ENCODE measurements at regions not wholly inside any gene's neighbourhood (a gene's known extent, or its start where the extent isn't known, plus 50 kb on each side); places are given as distances from the start of the nearest gene placed in this dataset.

DNA sequence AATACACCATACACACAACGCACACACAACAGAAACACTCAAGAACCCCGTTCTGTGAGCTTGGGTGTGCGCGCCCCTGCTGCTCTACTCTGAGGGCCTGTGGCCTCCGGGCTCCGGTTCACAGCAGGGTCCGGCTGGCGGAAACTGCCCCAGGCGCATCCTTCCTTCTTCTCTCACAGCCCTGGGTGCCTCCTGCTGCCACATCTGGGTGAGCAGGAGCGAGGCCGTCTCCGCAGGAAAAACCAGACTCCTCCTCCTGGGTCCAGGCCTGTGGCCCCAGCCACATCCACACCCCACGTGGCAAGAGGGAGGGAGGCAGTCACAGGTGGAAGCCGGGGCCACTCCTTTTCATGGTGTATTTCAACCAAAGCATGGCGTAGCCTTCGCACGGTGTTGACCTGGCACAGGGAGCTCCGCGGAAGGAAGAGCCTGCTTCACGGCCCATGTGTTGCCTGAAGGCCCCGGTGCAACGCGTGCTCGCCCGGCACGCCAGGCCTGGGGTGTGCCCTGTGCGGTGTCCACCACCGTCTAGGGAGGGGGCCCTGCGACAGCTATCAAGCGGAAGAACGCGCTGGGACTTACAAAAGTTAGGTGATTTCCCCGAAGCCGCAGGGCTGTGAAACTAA, 1502.7 kb downstream of the TBC1D22A start:
- no peaks in the 10 kb centered on the region for H3K36me3 ChIP-seq (ENCODE audit: control insufficient read depth in 1 of 2, insufficient read depth in 2 of 2, low read length in 2 of 2)
- H3K27me3 ChIP-seq (ENCODE audit: low read depth, low read length) = no peaks in the 10 kb centered on the region
- H3K4me1 ChIP-seq (ENCODE audit: control insufficient read depth in 1 of 2, insufficient read depth in 2 of 2, low read length in 2 of 2) = no peaks in the 10 kb centered on the region
- H3K4me3 ChIP-seq (ENCODE audit: low read depth in 1 of 2, low read length in 2 of 2) = no peak overlapping the region
- H3K9me3 ChIP-seq (ENCODE audit: control insufficient read depth in 1 of 2, low read length in 2 of 2) = no peaks in the 10 kb centered on the region
- H3K27ac ChIP-seq (ENCODE audit: low read length) = no peak overlapping the region

DNA sequence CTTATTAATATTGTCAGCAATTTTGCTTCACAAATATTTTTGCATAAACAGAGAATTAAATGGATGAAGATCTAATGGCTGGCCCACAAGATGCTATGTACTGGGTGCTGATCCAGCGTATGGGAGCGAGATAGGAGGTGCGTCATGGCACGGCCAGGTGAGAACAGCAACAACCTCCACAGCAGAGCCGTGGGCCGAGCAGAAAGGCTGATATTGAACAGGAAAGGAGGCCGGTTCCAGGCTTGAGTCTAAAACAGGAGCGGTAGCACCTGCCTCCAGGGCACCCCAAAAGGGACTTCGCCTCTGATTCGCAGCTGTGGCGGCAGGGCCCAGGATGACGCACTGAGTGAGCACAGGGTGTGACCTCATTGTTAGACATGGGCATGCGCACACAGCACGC, 1502.1 kb downstream of the TBC1D22A start:
- Histone ChIP-seq H3K27me3 (ENCODE audit: low read depth, low read length) (no peaks in the 10 kb centered on the region), H3K4me3 (ENCODE audit: low read depth in 1 of 2, low read length in 2 of 2) (no peak overlapping the region)

DNA sequence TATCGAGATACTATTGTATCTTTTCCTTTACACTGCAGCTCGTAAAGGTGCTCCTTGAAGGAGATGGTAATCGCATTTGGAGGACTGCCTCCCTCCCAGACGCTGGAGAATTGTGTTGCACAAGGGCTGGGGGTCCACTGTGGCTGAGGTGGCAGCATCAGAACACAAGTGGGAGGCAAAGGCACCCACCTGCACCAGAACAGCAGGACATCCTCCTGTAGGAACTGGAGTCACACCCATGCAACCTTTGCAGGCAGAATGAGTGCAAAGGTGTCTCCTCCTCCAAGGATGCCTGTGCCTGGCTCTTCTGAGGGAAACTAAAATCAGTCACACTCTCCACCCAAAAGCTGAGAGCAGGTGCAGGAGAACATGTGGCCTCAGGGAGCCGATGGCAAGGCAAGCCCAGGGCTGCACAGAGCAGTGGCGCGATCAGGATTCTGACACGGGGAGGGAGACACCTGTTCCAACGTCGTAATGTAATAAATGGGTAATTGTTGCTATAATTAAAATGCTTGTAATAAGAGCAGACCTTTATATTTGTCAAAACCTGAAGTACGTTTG, 1501.4 kb downstream of the TBC1D22A start:
- no peaks in the 10 kb centered on the region for H3K27me3 ChIP-seq (ENCODE audit: low read depth, low read length)
- H3K9me3 ChIP-seq (ENCODE audit: control insufficient read depth in 1 of 2, low read length in 2 of 2) = no peaks in the 10 kb centered on the region
- no peaks in the 10 kb centered on the region for H3K4me1 ChIP-seq (ENCODE audit: control insufficient read depth in 1 of 2, insufficient read depth in 2 of 2, low read length in 2 of 2)
- H3K36me3 ChIP-seq (ENCODE audit: control insufficient read depth in 1 of 2, insufficient read depth in 2 of 2, low read length in 2 of 2) = no peaks in the 10 kb centered on the region
- H3K27ac ChIP-seq (ENCODE audit: low read length) = no peak overlapping the region
- no peak overlapping the region for H3K4me3 ChIP-seq (ENCODE audit: low read depth in 1 of 2, low read length in 2 of 2)

More for the DNA sequence above, 1502.1 kb downstream of the TBC1D22A start:
- Histone ChIP-seq H3K27ac (ENCODE audit: low read length) (no peak overlapping the region), H3K36me3 (ENCODE audit: control insufficient read depth in 1 of 2, insufficient read depth in 2 of 2, low read length in 2 of 2) (no peaks in the 10 kb centered on the region), H3K9me3 (ENCODE audit: control insufficient read depth in 1 of 2, low read length in 2 of 2) (no peaks in the 10 kb centered on the region), H3K4me1 (ENCODE audit: control insufficient read depth in 1 of 2, insufficient read depth in 2 of 2, low read length in 2 of 2) (no peaks in the 10 kb centered on the region)

DNA sequence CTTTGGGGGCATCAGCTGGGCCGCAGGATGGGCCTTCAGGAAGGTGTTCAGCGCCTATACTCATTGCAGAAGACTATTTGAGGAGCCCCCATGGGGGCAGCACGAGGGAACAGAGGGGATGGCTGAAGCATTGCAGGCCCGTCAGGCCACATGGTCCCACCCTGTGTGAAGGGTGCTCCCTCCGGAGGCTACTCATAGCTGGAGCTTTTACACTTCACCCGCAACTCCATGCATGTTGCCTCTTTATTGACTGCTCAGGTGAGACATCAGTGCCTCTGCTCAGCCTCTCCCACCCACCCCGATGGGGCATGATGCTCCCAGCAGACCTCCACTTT, 1500.9 kb downstream of the TBC1D22A start:
- no peak overlapping the region for H3K27ac ChIP-seq (ENCODE audit: low read length)
- H3K27me3 ChIP-seq (ENCODE audit: low read depth, low read length) = no peaks in the 10 kb centered on the region

DNA sequence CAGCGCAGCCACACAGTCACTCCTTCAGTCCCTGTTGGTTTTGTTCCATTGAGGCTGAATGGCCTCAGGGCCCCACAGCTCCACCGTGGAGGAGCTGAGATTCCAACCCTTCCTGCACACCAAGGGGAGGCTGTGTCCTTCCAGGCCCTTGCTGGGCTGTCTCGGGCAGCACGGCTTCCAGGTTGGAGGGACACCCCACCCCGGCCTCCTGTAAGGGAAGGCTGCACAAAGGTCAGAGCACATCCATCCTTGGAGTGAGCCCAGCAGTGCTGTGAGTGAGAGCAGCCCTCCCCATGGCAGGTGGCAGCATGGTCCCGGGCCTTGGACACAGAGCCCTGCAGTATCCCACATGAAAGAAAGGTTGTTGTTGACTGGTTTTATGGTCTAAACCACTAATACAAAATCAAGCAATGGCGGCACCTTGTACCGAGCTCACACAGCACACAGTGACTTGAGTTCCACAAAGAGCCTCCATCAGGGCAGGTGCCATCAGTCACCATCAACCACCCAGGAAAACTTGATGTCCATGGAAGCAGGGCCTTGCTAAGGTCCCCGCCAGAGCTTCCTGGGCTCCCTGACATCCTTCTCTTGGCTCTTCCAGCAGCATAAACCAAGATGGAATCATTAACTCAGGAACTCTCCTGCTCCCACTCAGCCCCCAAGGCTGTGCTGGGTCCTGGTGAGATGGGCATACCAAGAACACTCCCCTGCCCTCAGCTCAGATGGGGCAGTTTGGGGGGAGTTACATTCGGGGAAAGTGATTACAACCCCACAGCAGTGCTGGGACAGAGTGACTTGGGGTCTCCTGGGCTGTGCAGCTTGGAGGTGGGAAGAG, 1500.4 kb downstream of the TBC1D22A start:
- Histone ChIP-seq H3K27me3 (ENCODE audit: low read depth, low read length) (no peaks in the 10 kb centered on the region), H3K4me3 (ENCODE audit: low read depth in 1 of 2, low read length in 2 of 2) (no peak overlapping the region), H3K4me1 (ENCODE audit: control insufficient read depth in 1 of 2, insufficient read depth in 2 of 2, low read length in 2 of 2) (no peaks in the 10 kb centered on the region), H3K27ac (ENCODE audit: low read length) (no peak overlapping the region), H3K36me3 (ENCODE audit: control insufficient read depth in 1 of 2, insufficient read depth in 2 of 2, low read length in 2 of 2) (no peaks in the 10 kb centered on the region), H3K9me3 (ENCODE audit: control insufficient read depth in 1 of 2, low read length in 2 of 2) (no peaks in the 10 kb centered on the region)

More for the DNA sequence above, 1500.9 kb downstream of the TBC1D22A start:
- no peak overlapping the region for H3K4me3 ChIP-seq (ENCODE audit: low read depth in 1 of 2, low read length in 2 of 2)
- H3K4me1 ChIP-seq (ENCODE audit: control insufficient read depth in 1 of 2, insufficient read depth in 2 of 2, low read length in 2 of 2) = no peaks in the 10 kb centered on the region
- H3K36me3 ChIP-seq (ENCODE audit: control insufficient read depth in 1 of 2, insufficient read depth in 2 of 2, low read length in 2 of 2) = no peaks in the 10 kb centered on the region
- no peaks in the 10 kb centered on the region for H3K9me3 ChIP-seq (ENCODE audit: control insufficient read depth in 1 of 2, low read length in 2 of 2)

DNA sequence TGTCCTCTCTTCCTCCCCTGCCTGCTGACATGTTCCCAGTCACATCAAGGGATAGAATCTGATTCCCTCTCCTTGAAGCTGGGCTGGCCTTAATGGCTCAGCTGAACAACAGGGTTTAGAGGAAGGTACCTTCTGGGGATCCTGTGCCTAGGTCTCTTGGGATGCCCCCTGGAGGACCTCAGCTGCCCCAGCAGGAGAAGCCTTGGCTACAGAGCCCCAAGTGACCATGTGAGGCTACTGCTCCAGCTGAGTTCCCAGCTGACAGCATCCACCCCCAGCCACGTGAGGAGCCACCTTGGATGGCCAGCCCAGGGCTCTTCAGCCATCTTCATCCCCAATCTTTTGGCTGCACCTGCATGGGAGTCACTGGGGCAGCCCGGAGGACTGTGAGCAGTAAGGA, 1499.3 kb downstream of the TBC1D22A start:
- H3K4me3 ChIP-seq (ENCODE audit: low read depth in 1 of 2, low read length in 2 of 2) = no peak overlapping the region
- H3K27me3 ChIP-seq (ENCODE audit: low read depth, low read length) = no peaks in the 10 kb centered on the region
- no peaks in the 10 kb centered on the region for H3K4me1 ChIP-seq (ENCODE audit: control insufficient read depth in 1 of 2, insufficient read depth in 2 of 2, low read length in 2 of 2)
- no peaks in the 10 kb centered on the region for H3K36me3 ChIP-seq (ENCODE audit: control insufficient read depth in 1 of 2, insufficient read depth in 2 of 2, low read length in 2 of 2)
- H3K27ac ChIP-seq (ENCODE audit: low read length) = no peak overlapping the region
- no peaks in the 10 kb centered on the region for H3K9me3 ChIP-seq (ENCODE audit: control insufficient read depth in 1 of 2, low read length in 2 of 2)

DNA sequence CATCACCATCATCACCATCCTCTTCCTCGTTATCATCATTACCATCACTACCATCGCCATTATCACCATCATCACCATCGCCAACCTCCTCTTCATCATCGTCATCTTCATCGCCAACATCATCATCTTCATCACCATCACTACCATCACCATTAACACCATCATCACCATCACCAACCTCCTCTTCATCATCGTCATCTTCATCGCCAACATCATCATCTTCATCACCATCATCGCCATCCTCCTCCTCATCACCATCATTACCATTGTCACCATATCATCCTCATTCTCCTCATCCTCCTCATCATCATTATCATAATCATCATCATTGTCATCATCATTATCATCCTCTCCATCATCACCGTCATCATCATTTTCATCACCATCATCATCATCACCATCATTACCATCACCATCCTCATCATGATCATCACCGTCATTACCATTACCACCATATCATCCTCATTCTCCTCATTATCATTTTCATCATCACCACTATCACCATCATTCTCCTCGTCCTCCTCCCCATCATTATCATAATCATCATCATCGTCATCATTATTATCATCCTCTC, 1498.7 kb downstream of the TBC1D22A start:
- Histone ChIP-seq H3K27me3 (ENCODE audit: low read depth, low read length) (no peaks in the 10 kb centered on the region), H3K9me3 (ENCODE audit: control insufficient read depth in 1 of 2, low read length in 2 of 2) (no peaks in the 10 kb centered on the region), H3K36me3 (ENCODE audit: control insufficient read depth in 1 of 2, insufficient read depth in 2 of 2, low read length in 2 of 2) (no peaks in the 10 kb centered on the region), H3K4me1 (ENCODE audit: control insufficient read depth in 1 of 2, insufficient read depth in 2 of 2, low read length in 2 of 2) (no peaks in the 10 kb centered on the region), H3K4me3 (ENCODE audit: low read depth in 1 of 2, low read length in 2 of 2) (no peak overlapping the region), H3K27ac (ENCODE audit: low read length) (no peak overlapping the region)

DNA sequence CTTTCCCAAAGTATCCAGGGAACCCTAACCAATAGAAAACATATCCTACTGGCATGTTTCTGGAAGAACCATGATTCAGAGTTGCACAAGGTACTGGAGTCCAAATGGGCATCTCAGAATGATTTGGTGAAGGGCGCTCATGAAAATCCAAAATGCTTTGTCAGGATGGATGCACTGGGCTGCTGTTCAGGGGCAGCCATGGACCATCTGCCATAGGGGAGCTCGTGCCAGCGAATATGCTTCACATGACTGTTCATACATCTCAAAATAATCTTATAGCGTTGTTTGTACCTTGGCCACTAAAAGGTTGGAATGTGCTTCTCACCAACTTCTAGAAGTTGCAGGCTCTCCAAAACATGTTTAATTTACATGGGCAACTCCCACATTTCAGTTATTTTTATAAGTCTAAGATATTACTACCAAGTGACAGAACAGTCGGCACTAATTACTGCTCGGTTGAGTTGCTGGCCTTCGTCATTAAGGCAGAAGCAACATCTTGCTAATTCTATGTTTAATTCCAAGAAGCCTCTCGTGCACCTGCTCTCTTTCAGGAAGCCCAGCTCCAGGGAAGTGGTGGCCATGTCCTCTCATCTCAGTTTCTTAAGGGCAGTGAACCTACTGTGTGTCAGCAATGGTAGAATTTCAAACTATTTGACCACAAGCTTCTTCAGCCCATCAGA, 1497.7 kb downstream of the TBC1D22A start:
- H3K36me3 ChIP-seq (ENCODE audit: control insufficient read depth in 1 of 2, insufficient read depth in 2 of 2, low read length in 2 of 2) = no peaks in the 10 kb centered on the region
- H3K27me3 ChIP-seq (ENCODE audit: low read depth, low read length) = no peaks in the 10 kb centered on the region
- H3K27ac ChIP-seq (ENCODE audit: low read length) = no peak overlapping the region
- H3K4me3 ChIP-seq (ENCODE audit: low read depth in 1 of 2, low read length in 2 of 2) = no peak overlapping the region
- H3K9me3 ChIP-seq (ENCODE audit: control insufficient read depth in 1 of 2, low read length in 2 of 2) = no peaks in the 10 kb centered on the region
- H3K4me1 ChIP-seq (ENCODE audit: control insufficient read depth in 1 of 2, insufficient read depth in 2 of 2, low read length in 2 of 2) = no peaks in the 10 kb centered on the region

DNA sequence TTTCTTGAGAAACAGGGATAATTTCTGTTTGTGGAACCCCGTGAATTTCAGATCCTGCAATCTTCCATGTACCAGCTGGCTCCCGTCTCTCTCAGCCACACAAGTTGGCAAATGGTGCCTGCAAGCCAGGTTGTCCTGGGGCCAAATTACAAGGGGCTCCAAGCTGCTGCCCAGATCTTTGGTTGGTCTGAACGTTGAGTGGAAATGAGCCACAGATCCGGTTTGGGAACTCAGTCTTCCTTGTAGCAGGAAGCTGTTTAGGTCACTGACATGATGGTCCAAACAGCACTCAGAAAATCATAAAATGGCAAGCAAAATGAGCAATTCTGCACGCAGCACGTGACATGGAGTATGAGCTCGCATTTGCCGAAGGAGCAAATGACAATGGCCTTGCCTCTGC, 1496.4 kb downstream of the TBC1D22A start:
- Histone ChIP-seq H3K27ac (ENCODE audit: low read length) (no peak overlapping the region), H3K4me1 (ENCODE audit: control insufficient read depth in 1 of 2, insufficient read depth in 2 of 2, low read length in 2 of 2) (no peaks in the 10 kb centered on the region), H3K9me3 (ENCODE audit: control insufficient read depth in 1 of 2, low read length in 2 of 2) (no peaks in the 10 kb centered on the region), H3K4me3 (ENCODE audit: low read depth in 1 of 2, low read length in 2 of 2) (no peak overlapping the region), H3K27me3 (ENCODE audit: low read depth, low read length) (no peaks in the 10 kb centered on the region), H3K36me3 (ENCODE audit: control insufficient read depth in 1 of 2, insufficient read depth in 2 of 2, low read length in 2 of 2) (no peaks in the 10 kb centered on the region)

DNA sequence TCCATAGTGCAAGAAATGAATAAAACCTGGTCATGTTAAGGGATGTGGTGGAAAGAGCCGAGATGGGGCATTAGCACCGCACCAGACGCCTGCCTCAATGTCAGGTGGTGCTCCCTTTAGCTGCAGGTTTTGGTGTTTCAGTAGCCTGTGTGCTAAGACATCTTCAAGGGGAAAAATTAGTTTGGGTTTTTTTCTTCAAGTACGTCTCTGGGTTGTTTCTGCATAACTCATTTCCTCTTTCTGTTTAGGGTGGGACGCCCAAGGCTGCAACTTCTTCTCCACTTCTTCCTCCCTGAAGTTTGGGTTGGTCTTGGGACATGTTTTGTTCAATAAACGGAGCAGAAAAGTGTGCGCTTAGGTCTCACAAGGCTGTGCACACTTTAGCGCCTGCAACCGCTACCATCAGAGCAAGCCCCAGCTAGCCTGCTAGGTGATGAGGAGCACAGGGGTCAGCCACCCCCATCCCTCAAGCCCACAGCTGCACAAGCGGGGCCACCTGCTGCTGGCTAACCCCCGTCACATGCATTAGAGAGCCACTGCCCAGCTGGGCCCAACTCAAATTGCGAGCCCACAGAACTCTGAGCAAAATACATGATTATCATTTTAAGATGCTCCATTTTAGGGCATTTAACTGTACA, 1495.7 kb downstream of the TBC1D22A start:
- no peaks in the 10 kb centered on the region for H3K27me3 ChIP-seq (ENCODE audit: low read depth, low read length)

DNA sequence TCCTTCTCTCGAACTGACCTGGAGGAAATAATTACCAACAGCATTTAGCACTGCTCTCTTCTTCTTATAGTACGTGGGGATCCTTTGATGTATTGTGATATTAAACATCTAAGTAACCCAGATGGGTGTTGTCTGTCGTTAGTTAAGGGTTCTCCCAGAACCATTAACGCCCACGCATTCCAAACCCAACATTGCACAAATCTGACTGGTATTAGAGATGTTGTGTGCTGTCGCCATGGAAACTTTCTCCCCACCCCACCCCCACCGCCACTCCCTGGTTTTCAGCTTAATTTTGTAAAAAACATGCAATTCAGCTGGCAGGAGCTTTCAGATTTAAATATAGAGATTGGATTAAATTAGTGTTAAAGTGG, 1495.2 kb downstream of the TBC1D22A start:
- Histone ChIP-seq H3K27ac (ENCODE audit: low read length) (no peak overlapping the region), H3K9me3 (ENCODE audit: control insufficient read depth in 1 of 2, low read length in 2 of 2) (no peaks in the 10 kb centered on the region), H3K4me3 (ENCODE audit: low read depth in 1 of 2, low read length in 2 of 2) (no peak overlapping the region), H3K4me1 (ENCODE audit: control insufficient read depth in 1 of 2, insufficient read depth in 2 of 2, low read length in 2 of 2) (no peaks in the 10 kb centered on the region), H3K36me3 (ENCODE audit: control insufficient read depth in 1 of 2, insufficient read depth in 2 of 2, low read length in 2 of 2) (no peaks in the 10 kb centered on the region), H3K27me3 (ENCODE audit: low read depth, low read length) (no peaks in the 10 kb centered on the region)

More for the DNA sequence above, 1495.7 kb downstream of the TBC1D22A start:
- Histone ChIP-seq H3K27ac (ENCODE audit: low read length) (no peak overlapping the region), H3K36me3 (ENCODE audit: control insufficient read depth in 1 of 2, insufficient read depth in 2 of 2, low read length in 2 of 2) (no peaks in the 10 kb centered on the region), H3K9me3 (ENCODE audit: control insufficient read depth in 1 of 2, low read length in 2 of 2) (no peaks in the 10 kb centered on the region), H3K4me1 (ENCODE audit: control insufficient read depth in 1 of 2, insufficient read depth in 2 of 2, low read length in 2 of 2) (no peaks in the 10 kb centered on the region), H3K4me3 (ENCODE audit: low read depth in 1 of 2, low read length in 2 of 2) (no peak overlapping the region)

Data from muscle layer of duodenum (tissue), 2 donors.